ENCODE measurements at regions not wholly inside any gene's neighbourhood (a gene's known extent, or its start where the extent isn't known, plus 50 kb on each side); places are given as distances from the start of the nearest gene placed in this dataset.
"Not testable (repeated sequence)": the region's sequence is repeated elsewhere in the genome, so short reads cannot be mapped to it uniquely, and the experiment has no call there.

GRCh38 chr6:125587666-125588632 lies 161.5 kb upstream of the HEY2 start:
- Histone ChIP-seq H3K36me3 (no peaks in the 10 kb centered on the region), H3K27ac (peak overlapping the region in 10 of 12 donors; percentile 27 to 76 (median 58)), H3K4me3 (no peak overlapping the region), H3K4me1 (peaks cover 0 to 26% (median 3%) of the 10 kb centered on the region in 12 donors), H3K9me3 (no peaks in the 10 kb centered on the region), H3K27me3 (no peaks in the 10 kb centered on the region)
- DNase-seq (peak in 3 of 5 donors; percentile 31 to 32 (median 32)), ATAC-seq (peak; percentile 47 to 89 (median 80))
- WGBS, 4 donors, result 34 to 46% (median 38%) methylated on average over 11 of the region's 11 CpGs
- intact Hi-C loops (cut with DNase I), result loop anchor here in 9 of 10 donors (1.0 to 10.0 kb wide), 6 partner anchors 84 to 273 kb away; partner anchors contain the start of gene HEY2 (in 8 of the 9)
- no peak for TF ChIP-seq POLR2A (IDR thresholded peaks at IDR 0.05)
- TF ChIP-seq CTCF (IDR thresholded peaks at IDR 0.05), result no peak

GRCh38 chr6:125591796-125592195 lies 157.6 kb upstream of the HEY2 start:
- not testable (repeated sequence) for H3K4me3 ChIP-seq, H3K9me3 ChIP-seq, H3K27ac ChIP-seq, ATAC-seq, H3K27me3 ChIP-seq, H3K36me3 ChIP-seq, DNase-seq
- peaks cover 0 to 14% (median 0%) of the 10 kb centered on the region in 12 donors for H3K4me1 ChIP-seq
- 87 to 92% (median 90%) methylated on average over 3 of the region's 3 CpGs for WGBS, 4 donors
- intact Hi-C loops (cut with DNase I), result loop anchor here in 1 of 10 donors (10.0 kb wide), 1 partner anchor 153 kb away; the partner anchor contains the start of gene HEY2

- peaks cover 0 to 19% (median 6%) of the 10 kb centered on the region in 12 donors for H3K4me1 ChIP-seq
- no peaks in the 10 kb centered on the region for H3K36me3 ChIP-seq
- intact Hi-C loops (cut with DNase I), result loop anchor here in 1 of 10 donors (10.0 kb wide), 1 partner anchor 151 kb away; the partner anchor contains the start of gene HEY2
- no peaks in the 10 kb centered on the region for H3K9me3 ChIP-seq
- no peak overlapping the region for H3K27ac ChIP-seq
- DNase-seq (no peak), ATAC-seq (no peak)
- TF ChIP-seq POLR2A (IDR thresholded peaks at IDR 0.05) (no peak), CTCF (IDR thresholded peaks at IDR 0.05) (no peak)
- H3K4me3 ChIP-seq, result no peak overlapping the region
- H3K27me3 ChIP-seq, result no peaks in the 10 kb centered on the region
Measured at GRCh38 chr6:125593746-125594145, 155.7 kb upstream of the HEY2 start.

GRCh38 chr6:125596020-125596419 lies 153.4 kb upstream of the HEY2 start:
- DNase-seq, result no peak
- 87 to 96% (median 93%) methylated on average over 3 of the region's 3 CpGs for WGBS, 4 donors
- H3K36me3 ChIP-seq, result no peaks in the 10 kb centered on the region
- no peak overlapping the region for H3K4me3 ChIP-seq
- H3K27ac ChIP-seq, result no peak overlapping the region
- ATAC-seq, result no peak
- TF ChIP-seq POLR2A (IDR thresholded peaks at IDR 0.05), result no peak
- no peak for TF ChIP-seq CTCF (IDR thresholded peaks at IDR 0.05)
- no peaks in the 10 kb centered on the region for H3K27me3 ChIP-seq
- H3K4me1 ChIP-seq, result peaks cover 0 to 19% (median 4%) of the 10 kb centered on the region in 12 donors
- no peaks in the 10 kb centered on the region for H3K9me3 ChIP-seq
- intact Hi-C loops (cut with DNase I), result loop anchor here in 1 of 10 donors (10.0 kb wide), 1 partner anchor 149 kb away; the partner anchor contains the start of gene HEY2
